Hepatocyte (in vitro differentiated cells): ENCODE measurements at regions not wholly inside any gene's neighbourhood (a gene's known extent, or its start where the extent isn't known, plus 50 kb on each side); places are given as distances from the start of the nearest gene placed in this dataset.

Source experiments
- EZH2 ChIP-seq: fragments of 200-600 bp; sonication (generic); IDR thresholded peaks from 2 replicates; pipeline ENCODE4 v1.6.1; 2016; ENCODE audit warnings: antibody characterized with exemption, mild to moderate bottlenecking, borderline replicate concordance
- EZH2phosphoT487 ChIP-seq: fragments of 200-600 bp; sonication (generic); IDR thresholded peaks from one replicate; pipeline ENCODE4 v1.6.1; 2018; ENCODE audit warnings: antibody characterized with exemption, mild to moderate bottlenecking, low read depth, moderate library complexity; ENCODE audit not compliant: unreplicated experiment, severe bottlenecking
- TF ChIP-seq, protein P1 (sequence below): fragments of 200-600 bp; sonication (generic); IDR thresholded peaks from 2 replicates; pipeline ENCODE4 v1.5.1; 2016; ENCODE audit warnings: antibody characterized with exemption, mild to moderate bottlenecking; ENCODE audit not compliant: poor library complexity

DNA sequence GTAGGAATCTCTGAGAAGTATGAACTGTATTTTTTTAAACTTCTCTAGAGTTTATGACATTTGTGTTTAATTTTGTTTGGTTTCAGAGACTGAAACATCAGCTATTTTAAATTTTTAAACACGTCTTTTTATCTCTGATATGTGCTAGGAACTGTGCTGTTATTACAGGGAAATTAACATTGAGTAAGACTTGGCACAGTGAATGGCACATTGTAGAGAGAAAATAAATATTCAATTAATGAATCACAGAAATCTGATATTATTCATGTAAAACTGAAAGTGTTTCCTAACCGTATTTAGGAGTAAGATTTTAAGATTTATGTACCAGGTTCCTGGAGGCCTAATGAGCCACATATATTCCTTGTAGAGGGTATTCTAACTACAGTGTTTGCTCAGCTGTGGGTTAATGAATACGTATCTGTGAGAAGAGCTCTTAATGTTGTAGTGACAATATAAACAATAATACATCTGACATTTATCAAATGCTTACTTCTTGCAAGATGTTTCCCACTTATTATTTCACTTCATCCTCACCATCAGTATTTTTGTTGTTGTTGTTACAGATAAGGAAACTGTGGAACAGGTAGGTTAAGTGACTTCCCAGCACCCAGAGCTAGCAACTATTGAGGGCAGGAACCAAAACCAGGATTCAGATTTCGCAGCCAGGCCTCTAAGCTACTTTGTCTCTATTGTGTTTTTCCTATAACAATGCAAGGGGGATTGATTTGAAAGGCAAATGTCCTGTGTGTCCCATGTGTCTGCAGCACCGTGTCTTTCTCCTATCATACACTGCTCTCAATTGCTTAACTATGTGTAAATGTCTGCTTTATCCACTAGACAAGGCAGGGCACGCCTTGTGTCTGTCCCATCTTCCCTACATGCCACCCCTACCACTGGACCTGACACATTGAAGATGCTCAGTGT lies 121.1 kb upstream of the FAM9C start:
- TF ChIP-seq, protein P1, sequence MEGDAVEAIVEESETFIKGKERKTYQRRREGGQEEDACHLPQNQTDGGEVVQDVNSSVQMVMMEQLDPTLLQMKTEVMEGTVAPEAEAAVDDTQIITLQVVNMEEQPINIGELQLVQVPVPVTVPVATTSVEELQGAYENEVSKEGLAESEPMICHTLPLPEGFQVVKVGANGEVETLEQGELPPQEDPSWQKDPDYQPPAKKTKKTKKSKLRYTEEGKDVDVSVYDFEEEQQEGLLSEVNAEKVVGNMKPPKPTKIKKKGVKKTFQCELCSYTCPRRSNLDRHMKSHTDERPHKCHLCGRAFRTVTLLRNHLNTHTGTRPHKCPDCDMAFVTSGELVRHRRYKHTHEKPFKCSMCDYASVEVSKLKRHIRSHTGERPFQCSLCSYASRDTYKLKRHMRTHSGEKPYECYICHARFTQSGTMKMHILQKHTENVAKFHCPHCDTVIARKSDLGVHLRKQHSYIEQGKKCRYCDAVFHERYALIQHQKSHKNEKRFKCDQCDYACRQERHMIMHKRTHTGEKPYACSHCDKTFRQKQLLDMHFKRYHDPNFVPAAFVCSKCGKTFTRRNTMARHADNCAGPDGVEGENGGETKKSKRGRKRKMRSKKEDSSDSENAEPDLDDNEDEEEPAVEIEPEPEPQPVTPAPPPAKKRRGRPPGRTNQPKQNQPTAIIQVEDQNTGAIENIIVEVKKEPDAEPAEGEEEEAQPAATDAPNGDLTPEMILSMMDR: no peak
- TF ChIP-seq EZH2 (no peak), EZH2phosphoT487 (no peak)
